ENCODE measurements at regions not wholly inside any gene's neighbourhood (a gene's known extent, or its start where the extent isn't known, plus 50 kb on each side); places are given as distances from the start of the nearest gene placed in this dataset.

DNA sequence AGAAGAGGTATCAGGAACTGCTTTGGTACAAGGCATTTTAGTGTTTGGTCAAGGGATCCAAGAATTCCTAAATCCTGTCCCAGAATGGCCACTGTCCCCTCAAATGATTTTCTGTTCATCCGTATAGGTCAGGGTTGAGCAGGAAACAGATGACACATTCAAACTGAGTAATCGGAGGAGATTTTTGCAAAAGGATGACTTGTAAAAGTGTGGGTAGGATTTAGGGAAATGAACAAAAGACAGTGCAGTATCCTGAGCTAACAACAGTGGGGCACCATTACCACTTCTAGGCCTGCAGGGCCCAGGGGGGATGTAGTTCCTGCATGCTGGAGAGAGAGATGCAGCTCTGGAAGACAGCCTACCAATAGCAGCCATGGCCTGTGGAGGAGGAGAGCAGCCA lies 290.1 kb downstream of the ZSWIM6 start:
- no peak overlapping the region for H4K91ac ChIP-seq (ENCODE audit: low read depth, low read length, poor library complexity)
- H3K9ac ChIP-seq (ENCODE audit: low read depth, low read length, poor library complexity) = no peak overlapping the region
- no peak for DNase-seq (ENCODE audit: low spot score)
- H3K27ac ChIP-seq (replicated peaks; ENCODE audit: low read length) = no peak overlapping the region
- peaks cover 2% of the 10 kb centered on the region for H3K79me1 ChIP-seq (ENCODE audit: low read depth, low read length)
- H2BK120ac ChIP-seq (ENCODE audit: low read depth, low read length) = no peak overlapping the region
- H2AK5ac ChIP-seq (ENCODE audit: low read depth, low read length) = peak overlapping the region; percentile 85
- H3K4me3 ChIP-seq (ENCODE audit: low read length in 2 of 2) = no peak overlapping the region
- H3K9me3 ChIP-seq (replicated peaks in 1 of 2; ENCODE audit: control insufficient read depth in 2 of 2, insufficient read depth in 1 of 2, low read depth in 1 of 2, low read length in 2 of 2) = no peaks in the 10 kb centered on the region
- no CpG with 5 or more reads among the region's 2 CpGs for WGBS, 2 donors (ENCODE audit: extremely low coverage in 2 of 2, insufficient read length in 2 of 2, insufficient replicate concordance in 1 of 2)
- no peak overlapping the region for H2BK12ac ChIP-seq (ENCODE audit: low read length)
- H3K18ac ChIP-seq (ENCODE audit: low read length) = no peak overlapping the region
- H3K4me1 ChIP-seq (ENCODE audit: control insufficient read depth in 2 of 2, insufficient read depth in 1 of 2, low read depth in 1 of 2, low read length in 2 of 2) = peaks cover 5 to 27% of the 10 kb centered on the region in 2 donors
- H3K23ac ChIP-seq (ENCODE audit: low read depth, low read length, poor library complexity) = no peak overlapping the region
- H3K14ac ChIP-seq (ENCODE audit: low read length) = no peak overlapping the region
- no peaks in the 10 kb centered on the region for H3K27me3 ChIP-seq (ENCODE audit: control insufficient read depth in 3 of 3, insufficient read depth in 3 of 3, low read depth in 1 of 3, low read length in 3 of 3)
- no peak overlapping the region for H3K4ac ChIP-seq (ENCODE audit: low read length)
- H2BK15ac ChIP-seq (ENCODE audit: low read length) = no peak overlapping the region
- H3K4me2 ChIP-seq (ENCODE audit: insufficient read depth, low read length, poor library complexity, severe bottlenecking) = no peak overlapping the region
- H2BK5ac ChIP-seq (ENCODE audit: low read length) = no peak overlapping the region
- H2AFZ ChIP-seq (ENCODE audit: low read length) = no peak overlapping the region
- H3K36me3 ChIP-seq (replicated peaks in 1 of 2; ENCODE audit: control insufficient read depth in 2 of 2, insufficient read depth in 2 of 2, low read length in 2 of 2) = no peaks in the 10 kb centered on the region
- no peak overlapping the region for H4K8ac ChIP-seq (ENCODE audit: low read depth, low read length)

DNA sequence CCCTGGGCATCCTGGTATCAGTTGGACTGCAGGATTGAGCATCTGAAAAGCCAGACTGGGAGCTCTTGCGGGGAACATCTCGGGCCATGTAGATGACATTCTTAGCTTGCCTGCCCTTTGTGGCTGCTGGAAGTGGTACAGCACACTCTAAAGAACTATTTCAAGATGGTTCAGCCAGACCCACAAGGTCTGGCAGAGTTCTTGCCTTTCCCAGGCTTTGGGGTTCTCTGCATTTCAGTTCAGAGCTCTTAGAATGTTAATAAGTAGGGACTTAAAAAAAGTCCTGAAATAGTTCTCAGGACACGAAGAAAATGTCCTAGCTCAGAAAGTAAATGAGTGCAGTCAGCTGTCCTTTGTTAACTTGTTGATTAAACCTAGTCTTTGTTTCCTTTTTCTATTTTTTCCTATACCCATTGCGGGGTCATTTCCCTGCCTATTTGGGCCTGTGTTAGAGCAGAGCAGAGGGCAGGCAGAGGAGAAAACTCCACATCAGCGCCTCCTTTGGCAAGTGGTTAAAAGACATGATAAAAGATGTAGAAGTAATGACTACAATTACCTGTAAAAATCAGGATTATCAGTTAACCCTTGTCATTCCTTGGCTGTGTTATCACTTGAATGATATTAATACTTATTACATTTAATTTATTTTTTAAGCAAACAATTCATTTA lies 291.5 kb downstream of the ZSWIM6 start:
- H3K36me3 ChIP-seq (replicated peaks in 1 of 2; ENCODE audit: control insufficient read depth in 2 of 2, insufficient read depth in 2 of 2, low read length in 2 of 2) = no peaks in the 10 kb centered on the region
- H2AK5ac ChIP-seq (ENCODE audit: low read depth, low read length) = no peak overlapping the region
- no peak overlapping the region for H3K4me3 ChIP-seq (ENCODE audit: low read length in 2 of 2)
- H4K91ac ChIP-seq (ENCODE audit: low read depth, low read length, poor library complexity) = no peak overlapping the region
- H3K9ac ChIP-seq (ENCODE audit: low read depth, low read length, poor library complexity) = no peak overlapping the region
- H3K23ac ChIP-seq (ENCODE audit: low read depth, low read length, poor library complexity) = no peak overlapping the region
- DNase-seq (ENCODE audit: low spot score) = peak; percentile 26
- H2BK120ac ChIP-seq (ENCODE audit: low read depth, low read length) = no peak overlapping the region
- H3K4me2 ChIP-seq (ENCODE audit: insufficient read depth, low read length, poor library complexity, severe bottlenecking) = no peak overlapping the region
- H3K18ac ChIP-seq (ENCODE audit: low read length) = no peak overlapping the region
- H3K79me1 ChIP-seq (ENCODE audit: low read depth, low read length) = peaks cover 2% of the 10 kb centered on the region
- H3K27ac ChIP-seq (replicated peaks; ENCODE audit: low read length) = no peak overlapping the region
- H3K14ac ChIP-seq (ENCODE audit: low read length) = no peak overlapping the region
- no peak overlapping the region for H2BK5ac ChIP-seq (ENCODE audit: low read length)
- peak overlapping the region; percentile 39 for H2AFZ ChIP-seq (ENCODE audit: low read length)
- no CpG with 5 or more reads among the region's 5 CpGs for WGBS, 2 donors (ENCODE audit: extremely low coverage in 2 of 2, insufficient read length in 2 of 2, insufficient replicate concordance in 1 of 2)
- no peaks in the 10 kb centered on the region for H3K9me3 ChIP-seq (replicated peaks in 1 of 2; ENCODE audit: control insufficient read depth in 2 of 2, insufficient read depth in 1 of 2, low read depth in 1 of 2, low read length in 2 of 2)
- no peak overlapping the region for H4K8ac ChIP-seq (ENCODE audit: low read depth, low read length)
- no peaks in the 10 kb centered on the region for H3K27me3 ChIP-seq (ENCODE audit: control insufficient read depth in 3 of 3, insufficient read depth in 3 of 3, low read depth in 1 of 3, low read length in 3 of 3)
- H2BK15ac ChIP-seq (ENCODE audit: low read length) = no peak overlapping the region
- H3K4ac ChIP-seq (ENCODE audit: low read length) = no peak overlapping the region
- peaks cover 5 to 27% of the 10 kb centered on the region in 2 donors for H3K4me1 ChIP-seq (ENCODE audit: control insufficient read depth in 2 of 2, insufficient read depth in 1 of 2, low read depth in 1 of 2, low read length in 2 of 2)
- H2BK12ac ChIP-seq (ENCODE audit: low read length) = no peak overlapping the region

DNA sequence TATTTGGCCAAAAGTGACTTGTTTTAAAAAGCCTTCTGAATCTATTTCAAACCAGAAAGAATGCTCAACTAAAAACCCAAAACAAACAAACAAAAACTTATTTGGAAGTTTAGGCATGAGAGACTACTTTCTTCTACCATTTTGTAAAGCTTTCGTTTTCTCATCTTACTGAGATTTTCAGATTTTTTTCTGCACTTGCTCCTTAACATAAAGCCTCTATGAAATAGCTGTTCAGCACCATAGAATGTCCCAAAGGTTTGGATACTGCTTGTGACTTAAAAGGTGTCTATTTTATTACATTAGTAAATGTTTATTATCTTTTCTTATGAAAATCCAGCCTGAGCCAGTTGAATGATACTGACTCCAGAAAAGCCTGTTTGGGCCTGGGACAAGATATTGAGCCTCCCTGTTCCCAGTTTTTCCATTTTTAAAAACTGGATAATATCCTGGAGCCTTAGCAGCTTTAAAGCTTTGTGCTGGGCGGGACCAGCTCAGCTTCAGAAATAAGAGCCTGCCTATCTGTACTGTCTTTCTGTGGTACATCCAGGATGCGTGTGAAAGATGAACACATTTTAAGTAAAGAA lies 292.6 kb downstream of the ZSWIM6 start:
- H3K9me3 ChIP-seq (replicated peaks in 1 of 2; ENCODE audit: control insufficient read depth in 2 of 2, insufficient read depth in 1 of 2, low read depth in 1 of 2, low read length in 2 of 2) = no peaks in the 10 kb centered on the region
- no peak overlapping the region for H3K4ac ChIP-seq (ENCODE audit: low read length)
- H3K36me3 ChIP-seq (replicated peaks in 1 of 2; ENCODE audit: control insufficient read depth in 2 of 2, insufficient read depth in 2 of 2, low read length in 2 of 2) = no peaks in the 10 kb centered on the region
- no peak overlapping the region for H2BK120ac ChIP-seq (ENCODE audit: low read depth, low read length)
- no peak overlapping the region for H4K8ac ChIP-seq (ENCODE audit: low read depth, low read length)
- peak overlapping the region in 1 of 2 donors; percentile 8 for H3K4me3 ChIP-seq (ENCODE audit: low read length in 2 of 2)
- peaks cover 2% of the 10 kb centered on the region for H3K79me1 ChIP-seq (ENCODE audit: low read depth, low read length)
- no peak overlapping the region for H2AK5ac ChIP-seq (ENCODE audit: low read depth, low read length)
- H4K91ac ChIP-seq (ENCODE audit: low read depth, low read length, poor library complexity) = no peak overlapping the region
- peak overlapping the region; percentile 69 for H3K4me2 ChIP-seq (ENCODE audit: insufficient read depth, low read length, poor library complexity, severe bottlenecking)
- no peak overlapping the region for H2BK15ac ChIP-seq (ENCODE audit: low read length)
- no CpG with 5 or more reads among the region's 3 CpGs for WGBS, 2 donors (ENCODE audit: extremely low coverage in 2 of 2, insufficient read length in 2 of 2, insufficient replicate concordance in 1 of 2)
- H3K4me1 ChIP-seq (ENCODE audit: control insufficient read depth in 2 of 2, insufficient read depth in 1 of 2, low read depth in 1 of 2, low read length in 2 of 2) = peaks cover 5 to 23% of the 10 kb centered on the region in 2 donors
- H3K18ac ChIP-seq (ENCODE audit: low read length) = peak overlapping the region; percentile 21
- H3K27ac ChIP-seq (replicated peaks; ENCODE audit: low read length) = no peak overlapping the region
- H2BK12ac ChIP-seq (ENCODE audit: low read length) = no peak overlapping the region
- no peak overlapping the region for H3K23ac ChIP-seq (ENCODE audit: low read depth, low read length, poor library complexity)
- DNase-seq (ENCODE audit: low spot score) = no peak
- no peak overlapping the region for H3K9ac ChIP-seq (ENCODE audit: low read depth, low read length, poor library complexity)
- H3K14ac ChIP-seq (ENCODE audit: low read length) = no peak overlapping the region
- H3K27me3 ChIP-seq (ENCODE audit: control insufficient read depth in 3 of 3, insufficient read depth in 3 of 3, low read depth in 1 of 3, low read length in 3 of 3) = no peaks in the 10 kb centered on the region
- H2BK5ac ChIP-seq (ENCODE audit: low read length) = no peak overlapping the region
- peak overlapping the region; percentile 80 for H2AFZ ChIP-seq (ENCODE audit: low read length)

DNA sequence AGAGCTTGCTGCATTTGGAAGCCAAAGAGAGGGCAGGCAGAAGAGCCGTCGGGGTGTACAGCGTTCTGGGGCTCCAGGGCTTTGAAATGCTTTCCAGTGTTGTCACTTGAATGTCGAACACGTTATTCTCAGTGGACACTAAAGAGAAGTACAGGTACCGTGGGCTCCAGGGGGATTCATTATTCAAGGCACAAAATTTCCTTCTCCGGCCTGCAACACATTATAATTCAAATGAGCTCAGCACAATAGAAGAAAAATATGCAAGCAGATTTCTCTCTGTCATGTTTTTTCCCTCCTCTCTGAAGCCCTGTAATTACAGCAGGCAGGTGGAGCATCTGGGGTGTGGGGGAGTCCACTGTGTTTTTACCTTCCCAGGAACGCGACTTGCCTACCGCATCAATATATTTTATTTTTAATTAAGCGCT lies 293.1 kb downstream of the ZSWIM6 start:
- H2BK15ac ChIP-seq (ENCODE audit: low read length) = no peak overlapping the region
- no peak overlapping the region for H4K8ac ChIP-seq (ENCODE audit: low read depth, low read length)
- no peak overlapping the region for H3K27ac ChIP-seq (replicated peaks; ENCODE audit: low read length)
- H3K18ac ChIP-seq (ENCODE audit: low read length) = peak overlapping the region; percentile 21
- no peaks in the 10 kb centered on the region for H3K36me3 ChIP-seq (replicated peaks in 1 of 2; ENCODE audit: control insufficient read depth in 2 of 2, insufficient read depth in 2 of 2, low read length in 2 of 2)
- no peak overlapping the region for H3K14ac ChIP-seq (ENCODE audit: low read length)
- peaks cover 2% of the 10 kb centered on the region for H3K79me1 ChIP-seq (ENCODE audit: low read depth, low read length)
- peaks cover 5 to 20% of the 10 kb centered on the region in 2 donors for H3K4me1 ChIP-seq (ENCODE audit: control insufficient read depth in 2 of 2, insufficient read depth in 1 of 2, low read depth in 1 of 2, low read length in 2 of 2)
- H3K9me3 ChIP-seq (replicated peaks in 1 of 2; ENCODE audit: control insufficient read depth in 2 of 2, insufficient read depth in 1 of 2, low read depth in 1 of 2, low read length in 2 of 2) = no peaks in the 10 kb centered on the region
- H2BK5ac ChIP-seq (ENCODE audit: low read length) = no peak overlapping the region
- H3K4me3 ChIP-seq (ENCODE audit: low read length in 2 of 2) = peak overlapping the region in 1 of 2 donors; percentile 8
- no CpG with 5 or more reads among the region's 11 CpGs for WGBS, 2 donors (ENCODE audit: extremely low coverage in 2 of 2, insufficient read length in 2 of 2, insufficient replicate concordance in 1 of 2)
- H3K9ac ChIP-seq (ENCODE audit: low read depth, low read length, poor library complexity) = no peak overlapping the region
- no peak overlapping the region for H2BK12ac ChIP-seq (ENCODE audit: low read length)
- no peak overlapping the region for H2AK5ac ChIP-seq (ENCODE audit: low read depth, low read length)
- peak overlapping the region; percentile 69 for H3K4me2 ChIP-seq (ENCODE audit: insufficient read depth, low read length, poor library complexity, severe bottlenecking)
- no peak overlapping the region for H3K4ac ChIP-seq (ENCODE audit: low read length)
- no peak overlapping the region for H4K91ac ChIP-seq (ENCODE audit: low read depth, low read length, poor library complexity)
- no peaks in the 10 kb centered on the region for H3K27me3 ChIP-seq (ENCODE audit: control insufficient read depth in 3 of 3, insufficient read depth in 3 of 3, low read depth in 1 of 3, low read length in 3 of 3)
- no peak overlapping the region for H2BK120ac ChIP-seq (ENCODE audit: low read depth, low read length)
- no peak overlapping the region for H3K23ac ChIP-seq (ENCODE audit: low read depth, low read length, poor library complexity)
- DNase-seq (ENCODE audit: low spot score) = no peak
- H2AFZ ChIP-seq (ENCODE audit: low read length) = peak overlapping the region; percentile 80
